SU-DHL-6 (cell line): ENCODE measurements at regions not wholly inside any gene's neighbourhood (a gene's known extent, or its start where the extent isn't known, plus 50 kb on each side); places are given as distances from the start of the nearest gene placed in this dataset.

Experiments used
- CTCF ChIP-seq: fragments of 200-600 bp; sonication (generic); IDR thresholded peaks from one replicate; pipeline ENCODE4 v1.5.1; 2017; ENCODE audit warnings: antibody characterized with exemption, mild to moderate bottlenecking, low read length, moderate library complexity; ENCODE audit not compliant: insufficient read depth, poor library complexity, severe bottlenecking
- EZH2phosphoT487 ChIP-seq: fragments of 200-600 bp; sonication (generic), shearing (Covaris generic); conservative IDR thresholded peaks from 2 replicates; pipeline ENCODE4 v1.6.1; 2018; ENCODE audit warnings: mild to moderate bottlenecking, antibody characterized with exemption, low read length, moderate library complexity, mixed read lengths

- no peak for TF ChIP-seq CTCF
- TF ChIP-seq EZH2phosphoT487, result no peak
Measured at GRCh38 chr16:88289561-88289960, 93.2 kb upstream of the ZNF469 start.
